ENCODE measurements at regions not wholly inside any gene's neighbourhood (a gene's known extent, or its start where the extent isn't known, plus 50 kb on each side); places are given as distances from the start of the nearest gene placed in this dataset.

DNA sequence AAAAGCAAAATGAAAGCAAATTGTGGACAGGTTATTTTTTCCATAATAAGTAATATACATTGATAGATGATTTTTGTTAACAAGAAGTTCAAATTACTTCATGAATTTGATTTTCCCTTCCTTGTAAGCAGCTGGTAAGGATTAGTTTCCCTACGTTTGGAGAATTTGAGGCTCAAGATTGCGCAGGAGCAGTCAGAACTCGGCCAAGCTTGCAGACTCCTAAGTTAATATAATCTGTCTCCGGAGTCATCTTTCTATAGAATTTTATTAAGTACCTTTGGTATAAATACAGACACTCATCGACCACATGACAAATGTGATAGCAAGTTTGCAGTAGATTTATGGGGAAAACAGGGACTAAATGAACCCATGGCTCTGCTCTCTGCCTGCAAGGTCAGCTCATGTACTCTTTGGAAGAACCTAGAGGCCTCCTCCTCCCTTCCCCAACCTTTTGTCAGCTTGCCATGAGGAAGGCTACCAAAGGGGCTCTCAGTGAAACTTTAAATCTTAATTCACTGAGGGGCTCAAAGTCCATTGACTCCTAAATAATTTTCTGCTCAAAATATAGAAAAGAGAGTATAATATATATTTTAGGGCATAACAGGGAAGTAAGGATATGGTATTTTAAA is 89.2 kb upstream of the CTTNBP2 start:
- TF ChIP-seq, protein P1, sequence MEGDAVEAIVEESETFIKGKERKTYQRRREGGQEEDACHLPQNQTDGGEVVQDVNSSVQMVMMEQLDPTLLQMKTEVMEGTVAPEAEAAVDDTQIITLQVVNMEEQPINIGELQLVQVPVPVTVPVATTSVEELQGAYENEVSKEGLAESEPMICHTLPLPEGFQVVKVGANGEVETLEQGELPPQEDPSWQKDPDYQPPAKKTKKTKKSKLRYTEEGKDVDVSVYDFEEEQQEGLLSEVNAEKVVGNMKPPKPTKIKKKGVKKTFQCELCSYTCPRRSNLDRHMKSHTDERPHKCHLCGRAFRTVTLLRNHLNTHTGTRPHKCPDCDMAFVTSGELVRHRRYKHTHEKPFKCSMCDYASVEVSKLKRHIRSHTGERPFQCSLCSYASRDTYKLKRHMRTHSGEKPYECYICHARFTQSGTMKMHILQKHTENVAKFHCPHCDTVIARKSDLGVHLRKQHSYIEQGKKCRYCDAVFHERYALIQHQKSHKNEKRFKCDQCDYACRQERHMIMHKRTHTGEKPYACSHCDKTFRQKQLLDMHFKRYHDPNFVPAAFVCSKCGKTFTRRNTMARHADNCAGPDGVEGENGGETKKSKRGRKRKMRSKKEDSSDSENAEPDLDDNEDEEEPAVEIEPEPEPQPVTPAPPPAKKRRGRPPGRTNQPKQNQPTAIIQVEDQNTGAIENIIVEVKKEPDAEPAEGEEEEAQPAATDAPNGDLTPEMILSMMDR (optimal IDR thresholded peaks at IDR 0.05 in 1 of 3, IDR thresholded peaks at IDR 0.05 in 1 of 3, conservative IDR thresholded peaks at IDR 0.05 in 1 of 3; ENCODE audit: extremely low read depth in 1 of 3, insufficient read depth in 2 of 3, low read length in 3 of 3) = no peak
- TF ChIP-seq EZH2 (IDR thresholded peaks at IDR 0.05; ENCODE audit: low read length) = no peak

All from keratinocyte (primary cell).